Caco-2 (cell line): ENCODE measurements at regions not wholly inside any gene's neighbourhood (a gene's known extent, or its start where the extent isn't known, plus 50 kb on each side); places are given as distances from the start of the nearest gene placed in this dataset.

Experiments used
- BruUV-seq: library from RNA; stranded (reverse); fragments of 400-500 nt; replicated peaks from 2 replicates; lab custom pipeline; 2021; lab: Mats Ljungman, UMichigan
- CTCF ChIA-PET: fragments of 300-600 bp; sonication (Branson Sonifier 250); formaldehyde crosslinking; loops from one replicate; lab custom pipeline; 2022; ENCODE audit warnings: antibody characterized with exemption; lab: Charles Lee
- POLR2A ChIA-PET: fragments of 300-600 bp; sonication (Branson Sonifier 250); formaldehyde crosslinking; loops from one replicate; lab custom pipeline; 2022; ENCODE audit warnings: antibody characterized with exemption; lab: Charles Lee
- DNase-seq, 2 experiments: peaks; one replicate each; pipeline versions ENCODE4 v3.0.0 to v3.0.0-alpha.2; 2020 to 2022
- H3K27me3 ChIP-seq: replicated peaks from 2 replicates; pipeline ENCODE4 v1.6.0; 2011; ENCODE audit warnings: low read length; ENCODE audit not compliant: control insufficient read depth, insufficient read depth
- H3K36me3 ChIP-seq: 2 replicates; pipeline ENCODE4 v1.5.1; 2011; ENCODE audit warnings: low read length; ENCODE audit not compliant: control insufficient read depth, insufficient read depth
- H3K4me1 ChIP-seq: fragments of 250-450 bp; sonication (Bioruptor Pico); 2 replicates; pipeline ENCODE4 v1.5.1; 2020; ENCODE audit warnings: mild to moderate bottlenecking
- H3K4me3 ChIP-seq: 2 replicates; pipeline ENCODE4 v1.5.1; 2011; ENCODE audit warnings: low read depth, mild to moderate bottlenecking, control low read depth, low read length
- H3K9me3 ChIP-seq: fragments of 250-450 bp; sonication (Bioruptor Pico); 2 replicates; pipeline ENCODE4 v1.5.1; 2020; ENCODE audit warnings: mild to moderate bottlenecking, moderate library complexity
- H3K27ac Mint-ChIP-seq: one replicate; pipeline ENCODE4 v1.8.0; 2022; ENCODE audit warnings: mixed read lengths; ENCODE audit not compliant: unreplicated experiment
- H3K27me3 Mint-ChIP-seq: one replicate; pipeline ENCODE4 v1.8.0; 2022; ENCODE audit warnings: mixed read lengths; ENCODE audit not compliant: insufficient read depth, unreplicated experiment
- H3K36me3 Mint-ChIP-seq: one replicate; pipeline ENCODE4 v1.8.0; 2022; ENCODE audit warnings: mild to moderate bottlenecking, mixed read lengths; ENCODE audit not compliant: insufficient read depth, unreplicated experiment
- H3K4me1 Mint-ChIP-seq: one replicate; pipeline ENCODE4 v1.8.0; 2022; ENCODE audit warnings: low read depth, mixed read lengths; ENCODE audit not compliant: unreplicated experiment
- H3K4me3 Mint-ChIP-seq: one replicate; pipeline ENCODE4 v1.8.0; 2022; ENCODE audit warnings: mild to moderate bottlenecking, moderate library complexity, mixed read lengths; ENCODE audit not compliant: unreplicated experiment
- H3K9me3 Mint-ChIP-seq: one replicate; pipeline ENCODE4 v1.8.0; 2022; ENCODE audit warnings: mixed read lengths; ENCODE audit not compliant: unreplicated experiment
- CTCF ChIP-seq, 2 experiments: fragments of 200-600 bp in 1 of 2; IDR thresholded peaks; 1 replicate in 1 of 2; 2 replicates in 1 of 2; pipeline versions ENCODE4 v1.5.1 to v1.8.0; 2011 to 2022; ENCODE audit warnings: antibody characterized with exemption in 1 of 2, control low read depth in 1 of 2, inconsistent platforms in 1 of 2, low read depth in 1 of 2, low read length in 1 of 2, mild to moderate bottlenecking in 1 of 2, moderate library complexity in 1 of 2; ENCODE audit not compliant: insufficient read depth in 1 of 2, severe bottlenecking in 1 of 2, unreplicated experiment in 1 of 2
- intact Hi-C: fragments of 100-400 bp; cut with micrococcal nuclease; formaldehyde crosslinking; loops from one replicate; pipeline ENCODE4 v1.10.0; 2022; ENCODE audit not compliant: unreplicated experiment

DNA sequence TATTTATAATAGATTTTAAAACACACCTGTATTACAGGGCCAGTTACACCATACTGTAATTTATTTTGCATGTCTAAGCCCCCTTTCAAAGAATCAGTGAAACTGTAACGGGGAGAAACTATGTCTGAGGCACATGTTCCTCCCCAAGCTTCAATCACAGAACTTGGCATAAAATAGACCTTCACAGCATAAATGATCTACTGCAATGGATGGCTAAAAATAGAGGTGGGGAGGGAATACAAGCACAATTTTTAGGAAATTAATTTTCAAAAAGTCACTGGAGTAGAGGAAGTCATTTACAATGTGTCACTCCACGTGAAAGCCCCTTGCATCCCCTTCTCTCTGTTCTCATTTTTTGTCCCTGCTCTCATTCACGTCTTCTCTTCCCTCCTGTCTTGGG is 385.2 kb downstream of the TNS3 start:
- POLR2A ChIA-PET, result no interaction called here

GRCh38 chr7:47196106-47196645 is 385.7 kb downstream of the TNS3 start:
- Histone ChIP-seq H3K36me3 (no peaks in the 10 kb centered on the region), H3K9me3 (no peaks in the 10 kb centered on the region), H3K27me3 (no peaks in the 10 kb centered on the region), H3K4me3 (no peak overlapping the region), H3K4me1 (peaks cover 6% of the 10 kb centered on the region; the same call in 1 of the 2 replicates)
- TF ChIP-seq CTCF (IDR thresholded peaks at IDR 0.05; ENCODE audit: insufficient read depth in 1 of 2, low read depth in 1 of 2, low read length in 1 of 2, severe bottlenecking in 1 of 2, unreplicated experiment in 1 of 2), result no peak
- Mint-ChIP-seq H3K9me3 (no peaks in the 10 kb centered on the region), H3K27me3 (peaks cover 2% of the 10 kb centered on the region), H3K4me1 (peaks cover 16% of the 10 kb centered on the region), H3K4me3 (no peak overlapping the region), H3K27ac (no peak overlapping the region), H3K36me3 (no peaks in the 10 kb centered on the region)
- intact Hi-C loops, result loop anchor here (5.0 kb wide), 1 partner anchor 56 kb away; no protein-coding TSS in a partner anchor
- CTCF ChIA-PET, result no interaction called here
- POLR2A ChIA-PET, result no interaction called here
- no peak for DNase-seq
- no TSS peak for BruUV-seq

More for the DNA sequence above, 385.2 kb downstream of the TNS3 start:
- no TSS peak for BruUV-seq
- no peaks in the 10 kb centered on the region for H3K9me3 ChIP-seq
- DNase-seq, result no peak
- Mint-ChIP-seq H3K4me1 (peaks cover 16% of the 10 kb centered on the region), H3K27ac (no peak overlapping the region), H3K9me3 (no peaks in the 10 kb centered on the region), H3K27me3 (peaks cover 2% of the 10 kb centered on the region), H3K36me3 (no peaks in the 10 kb centered on the region), H3K4me3 (no peak overlapping the region)
- intact Hi-C loops, result loop anchor here (5.0 kb wide), 1 partner anchor 56 kb away; no protein-coding TSS in a partner anchor
- CTCF ChIA-PET, result no interaction called here
- no peak for TF ChIP-seq CTCF (IDR thresholded peaks at IDR 0.05; ENCODE audit: insufficient read depth in 1 of 2, low read depth in 1 of 2, low read length in 1 of 2, severe bottlenecking in 1 of 2, unreplicated experiment in 1 of 2)
- no peaks in the 10 kb centered on the region for H3K27me3 ChIP-seq
- H3K36me3 ChIP-seq, result no peaks in the 10 kb centered on the region
- H3K4me3 ChIP-seq, result no peak overlapping the region
- H3K4me1 ChIP-seq, result peaks cover 6% of the 10 kb centered on the region; the same call in 1 of the 2 replicates

GRCh38 chr7:47195641-47196040 is 386.3 kb downstream of the TNS3 start:
- H3K4me3 ChIP-seq, result no peak overlapping the region
- no peaks in the 10 kb centered on the region for H3K9me3 Mint-ChIP-seq
- BruUV-seq, result no TSS peak
- no peaks in the 10 kb centered on the region for H3K36me3 Mint-ChIP-seq
- peak in 1 of 2 experiments; percentile 29 for DNase-seq
- no peaks in the 10 kb centered on the region for H3K27me3 ChIP-seq
- POLR2A ChIA-PET, result no interaction called here
- H3K27me3 Mint-ChIP-seq, result no peaks in the 10 kb centered on the region
- intact Hi-C loops, result loop anchor here (5.0 kb wide), 1 partner anchor 57 kb away; no protein-coding TSS in a partner anchor
- H3K36me3 ChIP-seq, result no peaks in the 10 kb centered on the region
- H3K9me3 ChIP-seq, result no peaks in the 10 kb centered on the region
- TF ChIP-seq CTCF (IDR thresholded peaks at IDR 0.05; ENCODE audit: insufficient read depth in 1 of 2, low read depth in 1 of 2, low read length in 1 of 2, severe bottlenecking in 1 of 2, unreplicated experiment in 1 of 2), result peak; percentile 11 to 18
- no peak overlapping the region for H3K4me3 Mint-ChIP-seq
- peaks cover 6% of the 10 kb centered on the region; the same call in 1 of the 2 replicates for H3K4me1 ChIP-seq
- H3K4me1 Mint-ChIP-seq, result peaks cover 16% of the 10 kb centered on the region
- H3K27ac Mint-ChIP-seq, result no peak overlapping the region
- CTCF ChIA-PET, result no interaction called here
